ENCODE measurements at regions not wholly inside any gene's neighbourhood (a gene's known extent, or its start where the extent isn't known, plus 50 kb on each side); places are given as distances from the start of the nearest gene placed in this dataset.

- H3K9me3 Mint-ChIP-seq, result peaks cover 5 to 23% (median 12%) of the 10 kb centered on the region in 7 donors
- H3K36me3 Mint-ChIP-seq, result peaks cover 0 to 25% of the 10 kb centered on the region in 2 donors
- no peak for DNase-seq
- no peak overlapping the region for H3K4me3 Mint-ChIP-seq
- H3K4me1 Mint-ChIP-seq, result no peaks in the 10 kb centered on the region
- ATAC-seq (ENCODE audit: low read depth in 2 of 2), result no peak
- H3K27ac Mint-ChIP-seq, result peak overlapping the region in 1 of 6 donors; percentile 26
- H3K27me3 Mint-ChIP-seq, result peaks cover 48 to 72% (median 71%) of the 10 kb centered on the region in 3 donors
These were observed 108.8 kb downstream of the GLRX3 start for GRCh38 chr10:130244928-130245495.

GRCh38 chr10:130246113-130246512, 109.9 kb downstream of the GLRX3 start:
- Mint-ChIP-seq H3K4me3 (peak overlapping the region in 1 of 8 donors; percentile 56), H3K36me3 (peaks cover 0 to 19% of the 10 kb centered on the region in 2 donors), H3K4me1 (no peaks in the 10 kb centered on the region), H3K27ac (no peak overlapping the region), H3K27me3 (peaks cover 51 to 63% (median 61%) of the 10 kb centered on the region in 3 donors), H3K9me3 (peaks cover 2 to 16% (median 7%) of the 10 kb centered on the region in 7 donors)
- ATAC-seq (ENCODE audit: low read depth in 2 of 2), result no peak
- DNase-seq, result no peak

GRCh38 chr10:130250127-130250526, 113.9 kb downstream of the GLRX3 start:
- H3K27ac Mint-ChIP-seq, result no peak overlapping the region
- H3K36me3 Mint-ChIP-seq, result peaks cover 0 to 7% of the 10 kb centered on the region in 2 donors
- no peaks in the 10 kb centered on the region for H3K4me1 Mint-ChIP-seq
- no peak overlapping the region for H3K4me3 Mint-ChIP-seq
- peaks cover 0 to 6% (median 4%) of the 10 kb centered on the region in 7 donors for H3K9me3 Mint-ChIP-seq
- DNase-seq (no peak), ATAC-seq (ENCODE audit: low read depth in 2 of 2) (no peak)
- peaks cover 23 to 38% (median 32%) of the 10 kb centered on the region in 3 donors for H3K27me3 Mint-ChIP-seq

GRCh38 chr10:130251766-130252165, 115.6 kb downstream of the GLRX3 start:
- Mint-ChIP-seq H3K27ac (no peak overlapping the region), H3K36me3 (peaks cover 0 to 4% of the 10 kb centered on the region in 2 donors), H3K4me1 (no peaks in the 10 kb centered on the region), H3K4me3 (no peak overlapping the region), H3K9me3 (peaks cover 0 to 4% (median 3%) of the 10 kb centered on the region in 7 donors), H3K27me3 (peaks cover 6 to 27% (median 21%) of the 10 kb centered on the region in 3 donors)
- ATAC-seq (ENCODE audit: low read depth in 2 of 2) (no peak), DNase-seq (no peak)

GRCh38 chr10:130254243-130254642, 118.1 kb downstream of the GLRX3 start:
- DNase-seq (no peak), ATAC-seq (ENCODE audit: low read depth in 2 of 2) (no peak)
- Mint-ChIP-seq H3K4me1 (no peaks in the 10 kb centered on the region), H3K4me3 (peak overlapping the region in 1 of 8 donors; percentile 22), H3K36me3 (no peaks in the 10 kb centered on the region), H3K27me3 (peaks cover 0 to 13% (median 4%) of the 10 kb centered on the region in 3 donors), H3K27ac (no peak overlapping the region), H3K9me3 (peaks cover 0 to 4% (median 0%) of the 10 kb centered on the region in 7 donors)

- Mint-ChIP-seq H3K36me3 (no peaks in the 10 kb centered on the region), H3K27me3 (peaks cover 0 to 13% (median 4%) of the 10 kb centered on the region in 3 donors), H3K4me1 (no peaks in the 10 kb centered on the region), H3K27ac (no peak overlapping the region), H3K4me3 (no peak overlapping the region), H3K9me3 (peaks cover 0 to 4% (median 0%) of the 10 kb centered on the region in 7 donors)
- DNase-seq (no peak), ATAC-seq (ENCODE audit: low read depth in 2 of 2) (no peak)
These were observed 118.5 kb downstream of the GLRX3 start for GRCh38 chr10:130254662-130255061.

- Mint-ChIP-seq H3K9me3 (peaks cover 0 to 2% (median 0%) of the 10 kb centered on the region in 7 donors), H3K27ac (no peak overlapping the region), H3K4me1 (no peaks in the 10 kb centered on the region), H3K4me3 (no peak overlapping the region), H3K36me3 (no peaks in the 10 kb centered on the region), H3K27me3 (peaks cover 0 to 8% (median 0%) of the 10 kb centered on the region in 3 donors)
- DNase-seq, result no peak
- ATAC-seq (ENCODE audit: low read depth in 2 of 2), result no peak
These were observed 119.6 kb downstream of the GLRX3 start for GRCh38 chr10:130255777-130256176.

- H3K9me3 Mint-ChIP-seq, result peaks cover 0 to 5% (median 0%) of the 10 kb centered on the region in 7 donors
- ATAC-seq (ENCODE audit: low read depth in 2 of 2) (no peak), DNase-seq (no peak)
- no peak overlapping the region for H3K4me3 Mint-ChIP-seq
- H3K27ac Mint-ChIP-seq, result no peak overlapping the region
- H3K36me3 Mint-ChIP-seq, result no peaks in the 10 kb centered on the region
- H3K4me1 Mint-ChIP-seq, result no peaks in the 10 kb centered on the region
- H3K27me3 Mint-ChIP-seq, result peaks cover 0 to 5% (median 4%) of the 10 kb centered on the region in 3 donors
These were observed 121.7 kb downstream of the GLRX3 start for GRCh38 chr10:130257897-130258296.

GRCh38 chr10:130259380-130259779, 123.2 kb downstream of the GLRX3 start:
- DNase-seq (no peak), ATAC-seq (ENCODE audit: low read depth in 2 of 2) (no peak)
- H3K27me3 Mint-ChIP-seq, result peaks cover 0 to 5% (median 0%) of the 10 kb centered on the region in 3 donors
- peaks cover 0 to 6% (median 0%) of the 10 kb centered on the region in 7 donors for H3K9me3 Mint-ChIP-seq
- no peak overlapping the region for H3K27ac Mint-ChIP-seq
- no peak overlapping the region for H3K4me3 Mint-ChIP-seq
- peaks cover 0 to 5% of the 10 kb centered on the region in 2 donors for H3K36me3 Mint-ChIP-seq
- H3K4me1 Mint-ChIP-seq, result no peaks in the 10 kb centered on the region

- peaks cover 0 to 8% (median 3%) of the 10 kb centered on the region in 7 donors for H3K9me3 Mint-ChIP-seq
- H3K4me3 Mint-ChIP-seq, result no peak overlapping the region
- no peak for ATAC-seq (ENCODE audit: low read depth in 2 of 2)
- no peak for DNase-seq
- peaks cover 0 to 5% (median 0%) of the 10 kb centered on the region in 3 donors for H3K27me3 Mint-ChIP-seq
- H3K27ac Mint-ChIP-seq, result no peak overlapping the region
- peaks cover 0 to 8% of the 10 kb centered on the region in 2 donors for H3K36me3 Mint-ChIP-seq
- H3K4me1 Mint-ChIP-seq, result no peaks in the 10 kb centered on the region
These were observed 125.1 kb downstream of the GLRX3 start for GRCh38 chr10:130261306-130261705.

- H3K9me3 Mint-ChIP-seq, result peaks cover 0 to 8% (median 3%) of the 10 kb centered on the region in 7 donors
- H3K27ac Mint-ChIP-seq, result no peak overlapping the region
- no peaks in the 10 kb centered on the region for H3K4me1 Mint-ChIP-seq
- no peak overlapping the region for H3K4me3 Mint-ChIP-seq
- ATAC-seq (ENCODE audit: low read depth in 2 of 2) (no peak), DNase-seq (no peak)
- peaks cover 0 to 5% (median 0%) of the 10 kb centered on the region in 3 donors for H3K27me3 Mint-ChIP-seq
- H3K36me3 Mint-ChIP-seq, result peaks cover 0 to 8% of the 10 kb centered on the region in 2 donors
These were observed 125.6 kb downstream of the GLRX3 start for GRCh38 chr10:130261766-130262165.

- peak overlapping the region in 1 of 8 donors; percentile 16 for H3K4me3 Mint-ChIP-seq
- no peak for ATAC-seq (ENCODE audit: low read depth in 2 of 2)
- no peak overlapping the region for H3K27ac Mint-ChIP-seq
- DNase-seq, result no peak
- H3K9me3 Mint-ChIP-seq, result peaks cover 0 to 12% (median 5%) of the 10 kb centered on the region in 7 donors
- H3K27me3 Mint-ChIP-seq, result peaks cover 0 to 5% (median 0%) of the 10 kb centered on the region in 3 donors
- H3K36me3 Mint-ChIP-seq, result peaks cover 0 to 14% of the 10 kb centered on the region in 2 donors
- no peaks in the 10 kb centered on the region for H3K4me1 Mint-ChIP-seq
These were observed 127.1 kb downstream of the GLRX3 start for GRCh38 chr10:130263289-130263688.

- ATAC-seq (ENCODE audit: low read depth in 2 of 2), result no peak
- Mint-ChIP-seq H3K9me3 (peaks cover 0 to 12% (median 5%) of the 10 kb centered on the region in 7 donors), H3K27ac (no peak overlapping the region), H3K36me3 (peaks cover 0 to 15% of the 10 kb centered on the region in 2 donors), H3K27me3 (peaks cover 0 to 7% (median 0%) of the 10 kb centered on the region in 3 donors), H3K4me3 (no peak overlapping the region), H3K4me1 (no peaks in the 10 kb centered on the region)
- no peak for DNase-seq
These were observed 129.4 kb downstream of the GLRX3 start for GRCh38 chr10:130265542-130265941.

- Mint-ChIP-seq H3K4me1 (no peaks in the 10 kb centered on the region), H3K27me3 (peaks cover 0 to 9% (median 0%) of the 10 kb centered on the region in 3 donors), H3K36me3 (peaks cover 8 to 45% of the 10 kb centered on the region in 2 donors), H3K27ac (no peak overlapping the region), H3K9me3 (peaks cover 35 to 94% (median 73%) of the 10 kb centered on the region in 7 donors), H3K4me3 (no peak overlapping the region)
- no peak for ATAC-seq (ENCODE audit: low read depth in 2 of 2)
- no peak for DNase-seq
These were observed 146.5 kb downstream of the GLRX3 start for GRCh38 chr10:130282492-130283218.
